ENCODE measurements at regions not wholly inside any gene's neighbourhood (a gene's known extent, or its start where the extent isn't known, plus 50 kb on each side); places are given as distances from the start of the nearest gene placed in this dataset.

- no peak for DNase-seq
- in situ Hi-C loops (cut with MboI; ENCODE audit: low pct_unique_long_range_greater_than_20kb, low sequenced_read_pairs), result no loop called here
These were observed 68.0 kb upstream of the KLF6 start for GRCh38 chr10:3853016-3853415.

GRCh38 chr10:3852147-3852904 is 67.3 kb upstream of the KLF6 start:
- in situ Hi-C loops (cut with MboI; ENCODE audit: low pct_unique_long_range_greater_than_20kb, low sequenced_read_pairs), result no loop called here
- peak; percentile 63 for DNase-seq

- DNase-seq, result peak; percentile 89
- in situ Hi-C loops (cut with MboI; ENCODE audit: low pct_unique_long_range_greater_than_20kb, low sequenced_read_pairs), result no loop called here
These were observed 66.3 kb upstream of the KLF6 start for GRCh38 chr10:3850999-3851937.

- peak; percentile 37 for DNase-seq
- in situ Hi-C loops (cut with MboI; ENCODE audit: low pct_unique_long_range_greater_than_20kb, low sequenced_read_pairs), result no loop called here
These were observed 64.0 kb upstream of the KLF6 start for GRCh38 chr10:3848775-3849635.

- DNase-seq, result no peak
- in situ Hi-C loops (cut with MboI; ENCODE audit: low pct_unique_long_range_greater_than_20kb, low sequenced_read_pairs), result no loop called here
These were observed 63.2 kb upstream of the KLF6 start for GRCh38 chr10:3848005-3848774.

GRCh38 chr10:3846736-3847135 is 61.7 kb upstream of the KLF6 start:
- in situ Hi-C loops (cut with MboI; ENCODE audit: low pct_unique_long_range_greater_than_20kb, low sequenced_read_pairs), result no loop called here
- no peak for DNase-seq

- in situ Hi-C loops (cut with MboI; ENCODE audit: low pct_unique_long_range_greater_than_20kb, low sequenced_read_pairs), result no loop called here
- DNase-seq, result no peak
These were observed 59.5 kb upstream of the KLF6 start for GRCh38 chr10:3844491-3845025.

- in situ Hi-C loops (cut with MboI; ENCODE audit: low pct_unique_long_range_greater_than_20kb, low sequenced_read_pairs), result no loop called here
- DNase-seq, result peak; percentile 43
These were observed 53.7 kb upstream of the KLF6 start for GRCh38 chr10:3838460-3839437.

GRCh38 chr10:3837647-3838459 is 52.8 kb upstream of the KLF6 start:
- in situ Hi-C loops (cut with MboI; ENCODE audit: low pct_unique_long_range_greater_than_20kb, low sequenced_read_pairs), result no loop called here
- no peak for DNase-seq

GRCh38 chr10:3836222-3836820 is 51.3 kb upstream of the KLF6 start:
- no peak for DNase-seq
- in situ Hi-C loops (cut with MboI; ENCODE audit: low pct_unique_long_range_greater_than_20kb, low sequenced_read_pairs), result no loop called here

- in situ Hi-C loops (cut with MboI; ENCODE audit: low pct_unique_long_range_greater_than_20kb, low sequenced_read_pairs), result no loop called here
- DNase-seq, result peak; percentile 65
These were observed 50.8 kb upstream of the KLF6 start for GRCh38 chr10:3835770-3836169.

GRCh38 chr10:3834947-3835346 is 49.9 kb upstream of the KLF6 start:
- DNase-seq, result no peak
- in situ Hi-C loops (cut with MboI; ENCODE audit: low pct_unique_long_range_greater_than_20kb, low sequenced_read_pairs), result no loop called here

Measured in KBM-7 (cell line).